HG03565 (cell line): ENCODE measurements at regions not wholly inside any gene's neighbourhood (a gene's known extent, or its start where the extent isn't known, plus 50 kb on each side); places are given as distances from the start of the nearest gene placed in this dataset.
"Not testable (repeated sequence)": the region's sequence is repeated elsewhere in the genome, so short reads cannot be mapped to it uniquely, and the experiment has no call there.

Source experiments
- ATAC-seq: cut with Tn5 transposase; IDR thresholded peaks from one replicate; pipeline ENCODE4 v1.9.1; 2021; ENCODE audit warnings: mild to moderate bottlenecking, moderate library complexity; ENCODE audit not compliant: unreplicated experiment

- ATAC-seq = no peak
Measured at GRCh38 chr3:5899014-5899761, 711.7 kb downstream of the EDEM1 start.

- no peak for ATAC-seq
Measured at GRCh38 chr3:5917932-5918331, 730.4 kb downstream of the EDEM1 start.

- ATAC-seq = no peak
Measured at GRCh38 chr3:5918626-5919025, 731.1 kb downstream of the EDEM1 start.

GRCh38 chr3:5929027-5929426, 741.5 kb downstream of the EDEM1 start:
- no peak for ATAC-seq

- not testable (repeated sequence) for ATAC-seq
Measured at GRCh38 chr3:5944061-5944460, 756.6 kb downstream of the EDEM1 start.

- no peak for ATAC-seq
Measured at GRCh38 chr3:5948084-5948483, 760.6 kb downstream of the EDEM1 start.

GRCh38 chr3:5951026-5951425, 763.5 kb downstream of the EDEM1 start:
- ATAC-seq = no peak

- ATAC-seq = no peak
Measured at GRCh38 chr3:5972586-5972985, 785.1 kb downstream of the EDEM1 start.

- no peak for ATAC-seq
Measured at GRCh38 chr3:5974630-5975322, 787.3 kb downstream of the EDEM1 start.

GRCh38 chr3:5977331-5977730, 789.8 kb downstream of the EDEM1 start:
- ATAC-seq = no peak

- no peak for ATAC-seq
Measured at GRCh38 chr3:5980475-5980874, 793.0 kb downstream of the EDEM1 start.

- ATAC-seq = no peak
Measured at GRCh38 chr3:5994651-5995050, 807.1 kb downstream of the EDEM1 start.

- no peak for ATAC-seq
Measured at GRCh38 chr3:6018456-6018855, 830.9 kb downstream of the EDEM1 start.

- no peak for ATAC-seq
Measured at GRCh38 chr3:6022621-6023020, 835.1 kb downstream of the EDEM1 start.

GRCh38 chr3:6025032-6025431, 835.9 kb upstream of the GRM7 start:
- no peak for ATAC-seq

- ATAC-seq = not testable (repeated sequence)
Measured at GRCh38 chr3:6030648-6031047, 830.3 kb upstream of the GRM7 start.

- no peak for ATAC-seq
Measured at GRCh38 chr3:6035626-6036025, 825.3 kb upstream of the GRM7 start.

GRCh38 chr3:6039971-6040370, 820.9 kb upstream of the GRM7 start:
- ATAC-seq = no peak

GRCh38 chr3:6041894-6042293, 819.0 kb upstream of the GRM7 start:
- ATAC-seq = no peak

- ATAC-seq = no peak
Measured at GRCh38 chr3:6047016-6047415, 813.9 kb upstream of the GRM7 start.

- ATAC-seq = no peak
Measured at GRCh38 chr3:6060251-6060650, 800.7 kb upstream of the GRM7 start.
